Sigmoid colon (tissue), 4 donors: ENCODE measurements at regions not wholly inside any gene's neighbourhood (a gene's known extent, or its start where the extent isn't known, plus 50 kb on each side); places are given as distances from the start of the nearest gene placed in this dataset.

ENCODE experiments used
- CTCF ChIP-seq, 4 experiments: fragments of 450-650 bp in 3 of 4; fragments of 200-600 bp in 1 of 4; IDR thresholded peaks; one replicate each; pipeline ENCODE4 v1.5.1; 2016 to 2019; ENCODE audit warnings: antibody characterized with exemption in 4 of 4, mild to moderate bottlenecking in 3 of 4, moderate library complexity in 2 of 4
- EP300 ChIP-seq, 4 donors: sonication (generic); formaldehyde crosslinking; IDR thresholded peaks; one replicate each; pipeline ENCODE4 v1.6.1; 2017; ENCODE audit warnings: antibody characterized with exemption in 4 of 4

GRCh38 chr21:16606271-16606670, 876.5 kb downstream of the USP25 start:
- TF ChIP-seq CTCF (IDR thresholded peaks at IDR 0.05) (no peak), EP300 (IDR thresholded peaks at IDR 0.05) (no peak)
